Endothelial cell of umbilical vein (primary cell): ENCODE measurements at regions not wholly inside any gene's neighbourhood (a gene's known extent, or its start where the extent isn't known, plus 50 kb on each side); places are given as distances from the start of the nearest gene placed in this dataset.

Experiments used
- BruUV-seq: library from RNA; stranded (reverse); fragments of 400-500 nt; replicated peaks from 2 replicates; lab custom pipeline; 2021; lab: Mats Ljungman, UMichigan
- CTCF ChIA-PET: fragments of 300-600, 350-600 bp; sonication (Branson Sonifier 250); formaldehyde crosslinking; loops from one replicate; lab custom pipeline; 2021; ENCODE audit warnings: antibody characterized with exemption, inconsistent platforms; lab: Charles Lee
- POLR2A ChIA-PET: fragments of 300-600, 350-600 bp; sonication (Branson Sonifier 250); formaldehyde crosslinking; loops from one replicate; lab custom pipeline; 2021; ENCODE audit warnings: antibody characterized with exemption, inconsistent platforms; lab: Charles Lee
- DNase-seq: peaks from one replicate; pipeline ENCODE4 v3.0.0-alpha.2; 2011; ENCODE audit warnings: low read depth, low spot score
- FAIRE-seq: peaks from 2 replicates; lab custom pipeline; 2011; peaks lifted over from hg19 to GRCh38; lab: Jason Lieb, UNC
- H2AFZ ChIP-seq: 2 replicates; pipeline ENCODE4 v1.6.0; 2012; ENCODE audit warnings: low read depth, low read length, control low read depth, inconsistent platforms
- H3K27ac ChIP-seq: 2 replicates; pipeline ENCODE4 v1.5.1; 2011; ENCODE audit warnings: low read depth, mild to moderate bottlenecking, control low read depth, low read length, moderate library complexity; ENCODE audit not compliant: insufficient read depth
- H3K27me3 ChIP-seq, 2 experiments: 2 replicates each; pipeline versions ENCODE4 v1.6.0 to v1.6.1; 2011; ENCODE audit warnings: low read length in 2 of 2, mixed read lengths in 1 of 2; ENCODE audit not compliant: control insufficient read depth in 2 of 2, insufficient read depth in 2 of 2
- H3K36me3 ChIP-seq, 2 experiments: 2 replicates in 1 of 2; 3 replicates in 1 of 2; pipeline ENCODE4 v1.5.1; 2011; ENCODE audit warnings: low read length in 2 of 2, mild to moderate bottlenecking in 1 of 2, moderate library complexity in 1 of 2; ENCODE audit not compliant: control insufficient read depth in 2 of 2, insufficient read depth in 2 of 2; ENCODE audit errors: extremely low read depth in 1 of 2
- H3K4me1 ChIP-seq: 3 replicates; pipeline ENCODE4 v1.5.1; 2011; ENCODE audit warnings: mild to moderate bottlenecking, low read length; ENCODE audit not compliant: control insufficient read depth, insufficient read depth; ENCODE audit errors: extremely low read depth
- H3K4me2 ChIP-seq: 2 replicates; pipeline ENCODE4 v1.6.1; 2011; ENCODE audit warnings: low read length, control low read depth, mixed read lengths; ENCODE audit not compliant: insufficient read depth
- H3K4me3 ChIP-seq, 3 experiments: fragments of 200-600 bp in 1 of 3; sonication (generic), shearing (Covaris generic) in 1 of 3; replicated peaks in 1 of 3; 2 replicates each; pipeline ENCODE4 v1.5.1; 2011 to 2016; ENCODE audit warnings: control low read depth in 3 of 3, low read length in 3 of 3, mild to moderate bottlenecking in 2 of 3, inconsistent platforms in 1 of 3, low read depth in 1 of 3, moderate library complexity in 1 of 3; ENCODE audit not compliant: insufficient read depth in 1 of 3
- H3K79me2 ChIP-seq: 2 replicates; pipeline ENCODE4 v1.6.0; 2012; ENCODE audit warnings: low read length, inconsistent platforms; ENCODE audit not compliant: control insufficient read depth, insufficient read depth
- H3K9ac ChIP-seq: replicated peaks from 2 replicates; pipeline ENCODE3; 2011; ENCODE audit warnings: low read length, control low read depth; ENCODE audit not compliant: insufficient read depth; ENCODE audit errors: extremely low read depth
- H3K9me1 ChIP-seq: replicated peaks from 3 replicates; pipeline ENCODE4 v1.6.0; 2011; ENCODE audit warnings: mild to moderate bottlenecking, low read length; ENCODE audit not compliant: control insufficient read depth, insufficient read depth; ENCODE audit errors: extremely low read depth
- H3K9me3 ChIP-seq: replicated peaks from 2 replicates; pipeline ENCODE4 v1.5.1; 2012; ENCODE audit warnings: low read length, inconsistent platforms; ENCODE audit not compliant: control insufficient read depth, insufficient read depth
- H4K20me1 ChIP-seq: replicated peaks from 2 replicates; pipeline ENCODE3; 2011; ENCODE audit warnings: mild to moderate bottlenecking, low read length; ENCODE audit not compliant: control insufficient read depth, insufficient read depth; ENCODE audit errors: extremely low read depth
- EZH2 ChIP-seq: IDR thresholded peaks from 2 replicates; pipeline ENCODE4 v1.6.1; 2012; ENCODE audit warnings: borderline replicate concordance, low read depth, mild to moderate bottlenecking, moderate library complexity, low read length, inconsistent platforms; ENCODE audit not compliant: severe bottlenecking
- FOS ChIP-seq: IDR thresholded peaks from 2 replicates; pipeline ENCODE4 v1.6.1; 2011; ENCODE audit warnings: mild to moderate bottlenecking, low read length, moderate library complexity, borderline replicate concordance; ENCODE audit not compliant: insufficient read depth
- GATA2 ChIP-seq: IDR thresholded peaks from 2 replicates; pipeline ENCODE4 v1.7.0; 2011; ENCODE audit warnings: low read depth, mild to moderate bottlenecking, moderate library complexity, mixed read lengths, low read length; ENCODE audit not compliant: insufficient read length, insufficient read depth
- JUN ChIP-seq: IDR thresholded peaks from 2 replicates; pipeline ENCODE4 v1.6.1; 2011; ENCODE audit warnings: borderline replicate concordance, low read depth; ENCODE audit not compliant: insufficient read length, insufficient read depth
- MYC ChIP-seq: IDR thresholded peaks from one replicate; pipeline ENCODE4 v1.6.1; 2011; ENCODE audit warnings: mild to moderate bottlenecking, low read depth, low read length
- POLR2A ChIP-seq: IDR thresholded peaks from 2 replicates; pipeline ENCODE4 v1.6.1; 2012; ENCODE audit warnings: low read depth, mild to moderate bottlenecking, control low read depth, low read length
- POLR2AphosphoS5 ChIP-seq: IDR thresholded peaks from 2 replicates; pipeline ENCODE4 v1.6.1; 2012; ENCODE audit warnings: low read depth, mild to moderate bottlenecking, control low read depth, low read length, moderate library complexity; ENCODE audit not compliant: insufficient read depth
- dilution Hi-C: fragments of 300-500 bp; cut with MboI; formaldehyde crosslinking; loops from one replicate; pipeline ENCODE4 v1.15.0; 2019; ENCODE audit warnings: low sequenced_read_pairs; ENCODE audit not compliant: extremely low pct_ligation_motif_present
- intact Hi-C: fragments of 100-400 bp; cut with micrococcal nuclease; formaldehyde crosslinking; loops from one replicate; pipeline ENCODE4 v1.10.0; 2022
- TF ChIP-seq, protein P1 (sequence below): IDR thresholded peaks from 2 replicates; pipeline ENCODE4 v1.6.1; 2011; ENCODE audit not compliant: insufficient read depth, insufficient read length
- TF ChIP-seq, protein P2 (sequence below), 2 donors: IDR thresholded peaks; 1 replicate in 1 of 2; 2 replicates in 1 of 2; pipeline ENCODE4 v1.5.1; 2011; ENCODE audit warnings: low read length in 2 of 2, mild to moderate bottlenecking in 2 of 2, moderate library complexity in 2 of 2, control low read depth in 1 of 2, inconsistent platforms in 1 of 2, low read depth in 1 of 2; ENCODE audit not compliant: insufficient read depth in 1 of 2; ENCODE audit errors: extremely low read depth in 1 of 2

- POLR2A ChIA-PET, result no interaction called here
- CTCF ChIA-PET, result no interaction called here
- Histone ChIP-seq H3K4me1 (peaks cover 7% of the 10 kb centered on the region), H3K4me3 (no peak overlapping the region), H3K9ac (no peak overlapping the region), H3K79me2 (no peaks in the 10 kb centered on the region), H3K9me1 (no peaks in the 10 kb centered on the region), H3K4me2 (no peak overlapping the region), H4K20me1 (no peaks in the 10 kb centered on the region), H3K27ac (no peak overlapping the region), H2AFZ (no peak overlapping the region), H3K27me3 (no peaks in the 10 kb centered on the region), H3K9me3 (no peaks in the 10 kb centered on the region), H3K36me3 (no peaks in the 10 kb centered on the region)
- DNase-seq (no peak), FAIRE-seq (no peak)
- intact Hi-C loops (no loop called here), dilution Hi-C loops (no loop called here)
- no TSS peak for BruUV-seq
- TF ChIP-seq POLR2A, result no peak
- TF ChIP-seq, protein P1, sequence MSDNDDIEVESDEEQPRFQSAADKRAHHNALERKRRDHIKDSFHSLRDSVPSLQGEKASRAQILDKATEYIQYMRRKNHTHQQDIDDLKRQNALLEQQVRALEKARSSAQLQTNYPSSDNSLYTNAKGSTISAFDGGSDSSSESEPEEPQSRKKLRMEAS, result no peak
- no peak for TF ChIP-seq MYC
- TF ChIP-seq, protein P2, sequence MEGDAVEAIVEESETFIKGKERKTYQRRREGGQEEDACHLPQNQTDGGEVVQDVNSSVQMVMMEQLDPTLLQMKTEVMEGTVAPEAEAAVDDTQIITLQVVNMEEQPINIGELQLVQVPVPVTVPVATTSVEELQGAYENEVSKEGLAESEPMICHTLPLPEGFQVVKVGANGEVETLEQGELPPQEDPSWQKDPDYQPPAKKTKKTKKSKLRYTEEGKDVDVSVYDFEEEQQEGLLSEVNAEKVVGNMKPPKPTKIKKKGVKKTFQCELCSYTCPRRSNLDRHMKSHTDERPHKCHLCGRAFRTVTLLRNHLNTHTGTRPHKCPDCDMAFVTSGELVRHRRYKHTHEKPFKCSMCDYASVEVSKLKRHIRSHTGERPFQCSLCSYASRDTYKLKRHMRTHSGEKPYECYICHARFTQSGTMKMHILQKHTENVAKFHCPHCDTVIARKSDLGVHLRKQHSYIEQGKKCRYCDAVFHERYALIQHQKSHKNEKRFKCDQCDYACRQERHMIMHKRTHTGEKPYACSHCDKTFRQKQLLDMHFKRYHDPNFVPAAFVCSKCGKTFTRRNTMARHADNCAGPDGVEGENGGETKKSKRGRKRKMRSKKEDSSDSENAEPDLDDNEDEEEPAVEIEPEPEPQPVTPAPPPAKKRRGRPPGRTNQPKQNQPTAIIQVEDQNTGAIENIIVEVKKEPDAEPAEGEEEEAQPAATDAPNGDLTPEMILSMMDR (IDR thresholded peaks at IDR 0.05; ENCODE audit: extremely low read depth in 1 of 2, insufficient read depth in 1 of 2, low read depth in 1 of 2, low read length in 2 of 2), result no peak
- no peak for TF ChIP-seq EZH2
- no peak for TF ChIP-seq POLR2AphosphoS5
- no peak for TF ChIP-seq GATA2
- no peak for TF ChIP-seq JUN
- no peak for TF ChIP-seq FOS
Measured at GRCh38 chr14:32007755-32008362, 69.2 kb upstream of the ARHGAP5 start.
